Nephron progenitor cell (in vitro differentiated cells): ENCODE measurements at regions not wholly inside any gene's neighbourhood (a gene's known extent, or its start where the extent isn't known, plus 50 kb on each side); places are given as distances from the start of the nearest gene placed in this dataset.

Experiments used
- DNase-seq: peaks from one replicate; pipeline ENCODE4 v3.0.0; 2021
- H3K27ac Mint-ChIP-seq: 2 replicates; pipeline ENCODE4 v1.8.0; 2021; ENCODE audit warnings: mild to moderate bottlenecking, moderate library complexity, mixed read lengths
- H3K27me3 Mint-ChIP-seq: 2 replicates; pipeline ENCODE4 v1.8.0; 2021; ENCODE audit warnings: mild to moderate bottlenecking, low read depth, mixed read lengths; ENCODE audit not compliant: poor library complexity
- H3K36me3 Mint-ChIP-seq: 2 replicates; pipeline ENCODE4 v1.8.0; 2021; ENCODE audit warnings: low read depth, mixed read lengths
- H3K4me1 Mint-ChIP-seq: 2 replicates; pipeline ENCODE4 v1.8.0; 2021; ENCODE audit warnings: mixed read lengths
- H3K4me3 Mint-ChIP-seq: 2 replicates; pipeline ENCODE4 v1.8.0; 2021; ENCODE audit warnings: mild to moderate bottlenecking, moderate library complexity, mixed read lengths
- H3K9me3 Mint-ChIP-seq: 2 replicates; pipeline ENCODE4 v1.8.0; 2021; ENCODE audit warnings: mild to moderate bottlenecking, moderate library complexity, mixed read lengths
- TF ChIP-seq, protein P1 (sequence below): fragments of 200-600 bp; sonication (generic); IDR thresholded peaks from 2 replicates; pipeline ENCODE4 v1.5.0; 2021; ENCODE audit warnings: antibody characterized with exemption

DNA sequence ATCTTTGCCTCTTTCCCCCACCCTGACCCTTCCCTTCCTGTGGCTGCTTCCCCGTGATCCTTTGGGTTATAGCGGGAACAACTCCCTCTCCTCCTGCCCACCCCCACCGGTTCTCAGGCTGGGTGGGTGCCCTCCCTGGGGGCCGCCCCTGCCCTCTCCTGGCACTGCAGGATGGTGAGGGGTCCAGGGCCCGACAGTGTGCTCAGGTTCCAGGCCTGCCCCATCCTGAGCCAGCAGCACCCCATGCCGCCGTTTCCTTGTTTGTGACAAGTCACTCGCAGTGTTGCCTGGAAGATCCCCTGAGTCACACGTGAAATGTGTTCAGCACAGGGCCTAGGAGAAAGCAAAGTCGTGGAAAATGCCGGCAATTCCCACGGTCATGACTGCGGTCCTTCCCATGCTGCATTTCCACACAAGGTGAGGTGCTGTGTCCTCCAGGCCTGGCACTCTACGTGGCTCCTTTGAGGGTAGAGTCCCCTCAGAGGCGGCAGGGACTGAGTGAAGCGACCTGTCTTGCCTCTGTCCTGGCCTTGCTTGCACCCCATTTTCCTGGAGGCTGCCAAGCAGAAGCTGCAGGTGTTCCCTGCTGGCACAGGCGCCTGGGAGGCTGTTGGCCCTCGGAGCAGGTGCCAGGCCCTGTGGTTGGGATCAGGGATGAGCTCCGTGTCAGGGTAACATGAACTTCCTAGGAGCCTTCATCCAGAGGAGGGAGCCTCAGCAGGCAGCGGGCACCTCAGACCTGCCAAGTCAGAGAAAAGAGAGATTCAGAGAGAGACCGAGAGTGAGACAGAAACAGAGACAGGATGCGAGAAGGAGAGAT lies 80.5 kb upstream of the LINC01488 start:
- Mint-ChIP-seq H3K27me3 (peaks cover 26% of the 10 kb centered on the region), H3K4me3 (no peak overlapping the region), H3K36me3 (peaks cover 6% of the 10 kb centered on the region), H3K4me1 (peaks cover 18% of the 10 kb centered on the region), H3K9me3 (peaks cover 28% of the 10 kb centered on the region), H3K27ac (peak overlapping the region; percentile 30)
- DNase-seq: no peak
- TF ChIP-seq, protein P1, sequence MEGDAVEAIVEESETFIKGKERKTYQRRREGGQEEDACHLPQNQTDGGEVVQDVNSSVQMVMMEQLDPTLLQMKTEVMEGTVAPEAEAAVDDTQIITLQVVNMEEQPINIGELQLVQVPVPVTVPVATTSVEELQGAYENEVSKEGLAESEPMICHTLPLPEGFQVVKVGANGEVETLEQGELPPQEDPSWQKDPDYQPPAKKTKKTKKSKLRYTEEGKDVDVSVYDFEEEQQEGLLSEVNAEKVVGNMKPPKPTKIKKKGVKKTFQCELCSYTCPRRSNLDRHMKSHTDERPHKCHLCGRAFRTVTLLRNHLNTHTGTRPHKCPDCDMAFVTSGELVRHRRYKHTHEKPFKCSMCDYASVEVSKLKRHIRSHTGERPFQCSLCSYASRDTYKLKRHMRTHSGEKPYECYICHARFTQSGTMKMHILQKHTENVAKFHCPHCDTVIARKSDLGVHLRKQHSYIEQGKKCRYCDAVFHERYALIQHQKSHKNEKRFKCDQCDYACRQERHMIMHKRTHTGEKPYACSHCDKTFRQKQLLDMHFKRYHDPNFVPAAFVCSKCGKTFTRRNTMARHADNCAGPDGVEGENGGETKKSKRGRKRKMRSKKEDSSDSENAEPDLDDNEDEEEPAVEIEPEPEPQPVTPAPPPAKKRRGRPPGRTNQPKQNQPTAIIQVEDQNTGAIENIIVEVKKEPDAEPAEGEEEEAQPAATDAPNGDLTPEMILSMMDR: no peak

DNA sequence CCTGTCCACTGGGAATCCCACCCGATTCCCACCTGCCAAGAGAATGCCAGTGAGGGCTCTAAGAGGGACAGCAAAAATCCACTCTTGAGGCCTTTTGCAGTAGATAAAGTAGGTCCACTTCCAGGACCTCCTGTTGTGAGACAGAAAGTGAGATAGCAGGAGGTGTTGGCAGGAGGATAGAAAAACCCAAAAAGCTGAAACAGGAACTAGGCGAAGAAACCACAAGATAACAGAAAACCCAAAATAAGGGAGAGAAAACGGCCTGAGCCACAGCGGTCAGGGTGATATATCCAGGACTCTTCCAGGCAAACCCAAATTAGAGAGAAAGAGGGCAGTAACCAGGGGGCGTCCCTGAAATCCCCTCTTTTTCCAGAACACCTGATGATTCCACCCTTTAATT lies 79.7 kb upstream of the LINC01488 start:
- Mint-ChIP-seq H3K27me3 (peaks cover 26% of the 10 kb centered on the region), H3K27ac (peak overlapping the region; percentile 21), H3K36me3 (peaks cover 6% of the 10 kb centered on the region), H3K4me3 (no peak overlapping the region), H3K4me1 (peaks cover 18% of the 10 kb centered on the region), H3K9me3 (peaks cover 28% of the 10 kb centered on the region)
- TF ChIP-seq, protein P1: no peak
- DNase-seq: no peak

DNA sequence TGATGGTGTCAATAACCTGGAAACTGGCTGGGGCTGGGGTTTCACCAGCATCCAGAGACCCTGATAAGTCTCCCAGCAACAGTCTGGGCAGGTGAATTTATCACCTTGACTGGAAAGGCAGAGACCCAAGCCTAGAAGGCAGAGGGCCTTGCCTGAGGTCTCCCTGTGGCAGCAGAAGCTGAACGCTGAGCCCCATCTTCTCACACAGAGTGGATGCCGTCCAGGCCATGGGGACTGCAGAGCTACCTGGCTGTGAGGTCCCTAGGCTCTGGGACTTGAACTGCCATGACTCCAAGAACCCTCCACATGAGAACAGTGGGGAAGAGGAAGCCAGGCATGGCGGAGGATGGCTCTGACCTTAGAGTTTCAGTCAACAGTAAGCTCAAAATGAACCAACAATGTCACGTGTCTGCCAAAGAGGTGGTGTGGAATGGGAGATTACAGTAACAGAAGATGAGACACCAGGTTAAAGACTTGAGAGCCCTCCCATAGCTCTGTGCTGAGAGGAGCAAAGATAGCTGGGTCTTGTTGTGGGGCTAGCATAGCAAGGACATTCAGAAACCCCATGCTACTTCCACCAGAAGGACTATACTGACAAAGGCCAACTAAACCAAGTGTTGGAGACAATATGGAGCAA lies 79.1 kb upstream of the LINC01488 start:
- TF ChIP-seq, protein P1: no peak
- Mint-ChIP-seq H3K36me3 (peaks cover 6% of the 10 kb centered on the region), H3K4me3 (no peak overlapping the region), H3K27me3 (peaks cover 29% of the 10 kb centered on the region), H3K4me1 (peaks cover 18% of the 10 kb centered on the region), H3K27ac (no peak overlapping the region), H3K9me3 (peaks cover 22% of the 10 kb centered on the region)
- DNase-seq: no peak

DNA sequence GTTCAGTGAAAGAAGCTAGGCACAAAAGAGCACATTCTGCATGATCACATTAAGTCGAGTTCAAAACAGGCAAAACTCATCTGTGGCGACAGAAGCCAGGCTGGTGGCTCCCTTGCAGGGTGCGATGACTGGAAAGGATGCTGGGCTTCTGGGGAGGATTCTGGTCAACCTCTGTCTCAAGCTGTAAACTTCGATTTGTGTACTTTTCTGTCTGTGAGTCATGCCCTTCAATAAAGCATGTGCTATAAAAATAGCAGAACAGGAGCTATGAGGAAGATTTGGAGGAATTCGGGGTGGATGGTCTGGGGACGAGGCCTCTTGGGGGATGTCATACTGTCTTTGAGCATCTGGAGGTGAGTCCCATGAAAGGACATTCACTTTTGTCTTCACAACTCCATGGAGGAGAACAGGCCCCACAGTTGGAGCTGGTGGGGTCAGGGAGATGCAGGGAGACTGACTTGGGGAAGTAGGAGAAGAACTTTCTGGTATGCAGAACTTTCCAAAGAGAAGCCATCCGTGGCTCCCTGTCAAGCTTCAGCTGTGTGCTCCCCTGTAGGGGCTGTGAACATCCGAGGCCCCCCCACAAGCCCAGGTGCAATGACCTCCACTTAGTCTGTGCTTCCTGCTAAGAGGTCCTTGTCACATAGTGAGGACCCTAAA lies 77.8 kb upstream of the LINC01488 start:
- Mint-ChIP-seq H3K36me3 (peaks cover 6% of the 10 kb centered on the region), H3K27ac (no peak overlapping the region), H3K9me3 (peaks cover 22% of the 10 kb centered on the region), H3K4me3 (no peak overlapping the region), H3K27me3 (peaks cover 34% of the 10 kb centered on the region), H3K4me1 (peaks cover 21% of the 10 kb centered on the region)
- TF ChIP-seq, protein P1: no peak
- DNase-seq: no peak

DNA sequence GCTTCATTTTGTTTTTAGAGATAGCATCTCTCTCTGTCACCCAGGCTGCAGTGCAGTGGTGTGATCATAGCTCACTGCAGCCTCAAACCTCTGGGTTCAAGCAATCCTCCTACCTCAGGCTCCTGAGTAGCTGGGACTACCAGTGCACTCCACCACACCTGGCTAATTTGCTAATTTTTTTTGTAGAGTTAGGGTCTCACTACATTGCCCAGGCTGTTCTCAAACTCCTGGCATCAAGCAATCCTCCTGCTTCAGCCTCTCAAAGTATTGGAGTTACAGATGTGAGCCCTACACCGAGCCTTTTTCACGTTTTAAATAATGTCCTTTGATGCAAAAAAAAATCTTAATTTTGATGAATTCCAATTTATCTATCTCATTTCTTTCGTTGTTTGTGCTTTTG lies 75.4 kb upstream of the LINC01488 start:
- Mint-ChIP-seq H3K27ac (no peak overlapping the region), H3K27me3 (peaks cover 33% of the 10 kb centered on the region), H3K36me3 (peaks cover 6% of the 10 kb centered on the region), H3K9me3 (peaks cover 22% of the 10 kb centered on the region), H3K4me3 (no peak overlapping the region), H3K4me1 (peaks cover 15% of the 10 kb centered on the region)
- TF ChIP-seq, protein P1: no peak
- no peak for DNase-seq
